Activated T-helper 2 cell treated with anti-CD3 and anti-CD28 coated beads, Interferon-gamma antibody, Interleukin-2, Interleukin-4, amounts not matched to agents 10 μg/mL and 5 μg/mL and 100 μg/mL, durations not matched to agents 14 hours and 24 hours and 36 hours (primary cell): ENCODE measurements at regions not wholly inside any gene's neighbourhood (a gene's known extent, or its start where the extent isn't known, plus 50 kb on each side); places are given as distances from the start of the nearest gene placed in this dataset.

Source experiments
- DNase-seq: peaks from one replicate; pipeline ENCODE4 v3.0.0; 2021; ENCODE audit warnings: low spot score
- H3K27ac Mint-ChIP-seq: one replicate; pipeline ENCODE4 v1.8.0; 2021; ENCODE audit warnings: mixed read lengths
- H3K27me3 Mint-ChIP-seq: one replicate; pipeline ENCODE4 v1.8.0; 2021; ENCODE audit warnings: low read depth, mixed read lengths
- H3K36me3 Mint-ChIP-seq: one replicate; pipeline ENCODE4 v1.8.0; 2021; ENCODE audit warnings: low read depth, mixed read lengths
- H3K4me1 Mint-ChIP-seq: one replicate; pipeline ENCODE4 v1.8.0; 2021; ENCODE audit warnings: low read depth, mixed read lengths
- H3K4me3 Mint-ChIP-seq: one replicate; pipeline ENCODE4 v1.8.0; 2021; ENCODE audit warnings: low read depth, mild to moderate bottlenecking, moderate library complexity, mixed read lengths
- H3K9me3 Mint-ChIP-seq: one replicate; pipeline ENCODE4 v1.8.0; 2021; ENCODE audit warnings: mixed read lengths
- intact Hi-C: fragments of 100-400 bp; cut with micrococcal nuclease; formaldehyde crosslinking; loops from one replicate; pipeline ENCODE4 v1.15.1; 2023

DNA sequence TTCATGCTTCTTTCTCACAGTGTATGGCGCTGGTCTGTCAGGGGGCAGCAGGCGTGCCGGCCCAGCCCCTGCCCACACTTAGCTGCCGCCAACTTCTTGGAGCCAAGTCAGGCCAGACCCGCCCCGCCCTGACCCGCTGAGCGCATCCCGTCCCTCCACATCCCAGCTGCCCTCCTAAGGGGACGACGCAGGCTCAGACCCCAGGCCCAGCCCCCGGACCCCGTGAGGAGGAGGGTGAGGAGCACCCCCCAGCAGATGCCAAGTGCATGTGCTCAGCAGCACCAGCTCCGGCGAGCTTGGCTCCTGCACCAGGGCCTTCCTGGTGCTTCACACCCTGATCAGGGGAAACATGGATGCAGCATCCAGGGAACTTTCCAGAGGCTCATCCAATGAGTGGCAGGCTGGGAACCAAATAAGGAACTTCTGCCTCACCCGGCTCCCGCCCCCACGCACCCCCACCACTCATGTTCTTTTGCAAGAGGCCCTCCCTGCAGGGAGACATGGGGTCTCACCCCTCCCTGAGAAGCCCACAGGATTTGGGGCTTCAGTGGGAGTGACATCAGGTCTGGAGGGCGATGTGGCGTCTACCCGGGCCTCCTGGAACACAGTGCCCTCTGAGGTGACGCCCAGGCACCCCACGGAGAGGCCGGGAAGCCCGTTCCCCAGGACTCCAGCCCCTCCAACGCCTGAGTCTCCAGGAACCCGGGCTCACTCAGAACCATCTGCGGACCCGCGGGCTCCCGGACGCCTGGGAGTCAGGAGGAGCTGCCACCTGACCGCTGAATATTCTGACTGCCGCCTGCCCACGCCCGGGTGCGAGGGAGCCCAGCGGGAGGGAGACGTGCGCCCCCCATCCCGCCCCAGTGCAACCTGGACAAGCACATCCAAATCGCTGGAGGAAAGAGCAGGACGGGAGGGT is 70.0 kb upstream of the GALNT9 start:
- no peak overlapping the region for H3K27ac Mint-ChIP-seq
- no peak overlapping the region for H3K4me3 Mint-ChIP-seq
- intact Hi-C loops: no loop called here
- H3K36me3 Mint-ChIP-seq: no peaks in the 10 kb centered on the region
- peaks cover 2% of the 10 kb centered on the region for H3K27me3 Mint-ChIP-seq
- H3K4me1 Mint-ChIP-seq: no peaks in the 10 kb centered on the region
- DNase-seq: no peak
- H3K9me3 Mint-ChIP-seq: peaks cover 3% of the 10 kb centered on the region

DNA sequence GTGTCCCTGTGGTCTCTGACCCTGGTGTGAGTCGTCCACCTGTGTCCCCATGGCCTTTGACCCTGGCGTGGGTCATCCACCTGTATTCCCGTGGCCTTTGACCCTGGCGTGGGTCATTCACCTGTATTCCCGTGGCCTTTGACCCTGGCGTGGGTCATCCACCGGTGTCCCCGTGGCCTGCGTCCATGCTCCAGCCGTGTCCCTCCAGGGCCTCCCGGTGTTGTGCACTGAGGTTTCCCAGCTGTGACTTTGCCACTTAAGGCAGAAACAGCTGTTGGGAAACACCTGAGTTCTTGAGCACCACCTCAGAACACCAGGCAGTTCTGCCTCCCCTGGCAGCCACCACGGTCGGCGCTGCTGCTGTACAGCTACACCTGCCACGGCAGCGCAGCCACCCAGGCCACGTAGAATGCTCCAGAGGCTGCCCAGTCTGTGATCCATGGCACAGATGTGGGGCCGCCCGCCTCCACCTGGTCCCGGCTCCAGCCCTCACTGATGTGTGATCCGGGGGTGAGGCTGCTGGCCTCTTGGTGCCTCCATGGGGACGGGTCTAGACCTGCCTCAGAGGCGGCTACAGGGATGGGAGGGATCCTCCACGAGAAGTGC is 69.1 kb upstream of the GALNT9 start:
- peaks cover 5% of the 10 kb centered on the region for H3K9me3 Mint-ChIP-seq
- peaks cover 2% of the 10 kb centered on the region for H3K27me3 Mint-ChIP-seq
- intact Hi-C loops: no loop called here
- H3K27ac Mint-ChIP-seq: no peak overlapping the region
- no peak for DNase-seq
- no peaks in the 10 kb centered on the region for H3K36me3 Mint-ChIP-seq
- no peaks in the 10 kb centered on the region for H3K4me1 Mint-ChIP-seq
- H3K4me3 Mint-ChIP-seq: no peak overlapping the region

GRCh38 chr12:132397934-132398385 is 68.6 kb upstream of the GALNT9 start:
- no peak for DNase-seq

DNA sequence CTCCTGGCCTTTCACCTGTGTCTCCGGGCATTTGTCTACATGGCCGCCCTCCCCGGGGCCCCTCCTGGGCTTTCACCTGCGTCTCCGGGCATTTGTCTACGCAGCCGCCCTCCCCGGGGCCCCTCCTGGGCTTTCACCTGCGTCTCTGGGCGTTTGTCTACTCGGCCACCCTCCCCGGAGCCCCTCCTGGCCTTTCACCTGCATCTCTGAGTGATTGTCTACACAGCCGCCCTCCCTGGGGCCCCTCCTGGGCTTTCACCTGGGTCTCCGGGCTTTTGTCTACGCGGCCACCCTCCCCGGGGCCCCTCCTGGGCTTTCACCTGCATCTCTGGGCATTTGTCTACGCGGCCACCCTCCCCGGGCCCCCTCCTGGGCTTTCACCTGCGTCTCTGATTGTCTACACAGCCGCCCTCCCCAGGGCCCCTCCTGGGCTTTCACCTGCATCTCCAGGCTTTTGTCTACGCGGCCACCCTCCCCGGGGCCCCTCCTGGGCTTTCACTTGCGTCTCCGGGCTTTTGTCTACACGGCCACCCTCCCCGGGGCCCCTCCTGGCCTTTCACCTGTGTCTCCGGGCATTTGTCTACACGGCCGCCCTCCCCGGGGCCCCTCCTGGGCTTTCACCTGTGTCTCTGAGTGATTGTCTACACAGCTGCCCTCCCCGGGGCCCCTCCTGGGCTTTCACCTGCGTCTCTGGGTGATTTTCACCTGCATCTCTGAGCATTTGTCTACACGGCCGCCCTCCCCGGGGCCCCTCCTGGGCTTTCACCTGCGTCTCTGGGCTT is 68.0 kb upstream of the GALNT9 start:
- no peak overlapping the region for H3K27ac Mint-ChIP-seq
- no peaks in the 10 kb centered on the region for H3K36me3 Mint-ChIP-seq
- no peak overlapping the region for H3K4me3 Mint-ChIP-seq
- peaks cover 5% of the 10 kb centered on the region for H3K9me3 Mint-ChIP-seq
- DNase-seq: no peak
- peaks cover 2% of the 10 kb centered on the region for H3K27me3 Mint-ChIP-seq
- intact Hi-C loops: no loop called here
- no peaks in the 10 kb centered on the region for H3K4me1 Mint-ChIP-seq

More at GRCh38 chr12:132397934-132398385, 68.6 kb upstream of the GALNT9 start:
- Mint-ChIP-seq H3K9me3 (peaks cover 5% of the 10 kb centered on the region), H3K27ac (no peak overlapping the region), H3K4me3 (no peak overlapping the region), H3K36me3 (no peaks in the 10 kb centered on the region), H3K27me3 (peaks cover 2% of the 10 kb centered on the region), H3K4me1 (no peaks in the 10 kb centered on the region)
- intact Hi-C loops: no loop called here

GRCh38 chr12:132396657-132397056 is 67.3 kb upstream of the GALNT9 start:
- intact Hi-C loops: no loop called here
- Mint-ChIP-seq H3K9me3 (peaks cover 5% of the 10 kb centered on the region), H3K27ac (no peak overlapping the region), H3K27me3 (peaks cover 2% of the 10 kb centered on the region), H3K4me1 (no peaks in the 10 kb centered on the region), H3K4me3 (no peak overlapping the region), H3K36me3 (no peaks in the 10 kb centered on the region)
- no peak for DNase-seq

GRCh38 chr12:132395908-132396305 is 66.5 kb upstream of the GALNT9 start:
- no peaks in the 10 kb centered on the region for H3K4me1 Mint-ChIP-seq

GRCh38 chr12:132395192-132395907 is 66.0 kb upstream of the GALNT9 start:
- intact Hi-C loops: no loop called here
- Mint-ChIP-seq H3K27ac (no peak overlapping the region), H3K9me3 (peaks cover 5% of the 10 kb centered on the region), H3K4me3 (no peak overlapping the region), H3K27me3 (peaks cover 2% of the 10 kb centered on the region), H3K36me3 (no peaks in the 10 kb centered on the region), H3K4me1 (no peaks in the 10 kb centered on the region)
- no peak for DNase-seq

More at GRCh38 chr12:132395908-132396305, 66.5 kb upstream of the GALNT9 start:
- H3K27me3 Mint-ChIP-seq: peaks cover 2% of the 10 kb centered on the region
- intact Hi-C loops: no loop called here
- H3K36me3 Mint-ChIP-seq: no peaks in the 10 kb centered on the region
- peaks cover 5% of the 10 kb centered on the region for H3K9me3 Mint-ChIP-seq
- H3K4me3 Mint-ChIP-seq: no peak overlapping the region
- no peak overlapping the region for H3K27ac Mint-ChIP-seq
- DNase-seq: no peak

GRCh38 chr12:132393991-132394949 is 64.9 kb upstream of the GALNT9 start:
- no peaks in the 10 kb centered on the region for H3K4me1 Mint-ChIP-seq
- H3K9me3 Mint-ChIP-seq: peaks cover 5% of the 10 kb centered on the region
- no peak overlapping the region for H3K27ac Mint-ChIP-seq
- intact Hi-C loops: no loop called here
- no peak for DNase-seq
- H3K36me3 Mint-ChIP-seq: no peaks in the 10 kb centered on the region
- H3K27me3 Mint-ChIP-seq: peaks cover 2% of the 10 kb centered on the region
- no peak overlapping the region for H3K4me3 Mint-ChIP-seq

GRCh38 chr12:132393245-132393795 is 63.9 kb upstream of the GALNT9 start:
- intact Hi-C loops: no loop called here
- peaks cover 2% of the 10 kb centered on the region for H3K27me3 Mint-ChIP-seq
- H3K9me3 Mint-ChIP-seq: peaks cover 5% of the 10 kb centered on the region
- H3K4me3 Mint-ChIP-seq: no peak overlapping the region
- H3K27ac Mint-ChIP-seq: no peak overlapping the region
- no peak for DNase-seq
- H3K4me1 Mint-ChIP-seq: no peaks in the 10 kb centered on the region
- no peaks in the 10 kb centered on the region for H3K36me3 Mint-ChIP-seq

- intact Hi-C loops: no loop called here
- no peak overlapping the region for H3K27ac Mint-ChIP-seq
- H3K4me1 Mint-ChIP-seq: no peaks in the 10 kb centered on the region
- no peak overlapping the region for H3K4me3 Mint-ChIP-seq
- no peak for DNase-seq
- H3K27me3 Mint-ChIP-seq: no peaks in the 10 kb centered on the region
- peaks cover 5% of the 10 kb centered on the region for H3K9me3 Mint-ChIP-seq
- H3K36me3 Mint-ChIP-seq: no peaks in the 10 kb centered on the region
Measured at GRCh38 chr12:132392389-132393244, 63.2 kb upstream of the GALNT9 start.
